Lung (tissue), 11 donors: ENCODE measurements at regions not wholly inside any gene's neighbourhood (a gene's known extent, or its start where the extent isn't known, plus 50 kb on each side); places are given as distances from the start of the nearest gene placed in this dataset.

ENCODE experiments used
- ATAC-seq: fragments of 200-7000 bp; cut with Tn5 transposase; one replicate; pipeline ENCODE4 v1.9.1; 2020; ENCODE audit warnings: moderate number of reproducible peaks; ENCODE audit not compliant: insufficient read depth, low FRiP score
- DNase-seq, 3 donors: peaks; one replicate each; pipeline ENCODE4 v3.0.0-alpha.2; 2013 to 2017
- H3K27ac ChIP-seq, 2 donors: one replicate each; pipeline ENCODE4 v1.5.1; 2013; ENCODE audit warnings: mild to moderate bottlenecking in 2 of 2, moderate library complexity in 2 of 2, control low read depth in 1 of 2, inconsistent platforms in 1 of 2, low read depth in 1 of 2, low read length in 1 of 2
- H3K27me3 ChIP-seq, 3 donors: one replicate each; pipeline ENCODE4 v1.5.1; 2013; ENCODE audit warnings: low read length in 2 of 3; ENCODE audit not compliant: control insufficient read depth in 3 of 3, insufficient read depth in 3 of 3
- H3K36me3 ChIP-seq, 4 donors: one replicate each; pipeline ENCODE4 v1.5.1; 2013; ENCODE audit warnings: low read length in 4 of 4, mild to moderate bottlenecking in 1 of 4, moderate library complexity in 1 of 4; ENCODE audit not compliant: control insufficient read depth in 4 of 4, insufficient read depth in 4 of 4
- H3K4me1 ChIP-seq, 5 donors: one replicate each; pipeline ENCODE4 v1.5.1; 2013; ENCODE audit warnings: low read length in 5 of 5, mild to moderate bottlenecking in 2 of 5, moderate library complexity in 1 of 5; ENCODE audit not compliant: control insufficient read depth in 5 of 5, insufficient read depth in 5 of 5
- H3K4me3 ChIP-seq: one replicate; pipeline ENCODE4 v1.5.1; 2013; ENCODE audit warnings: mild to moderate bottlenecking, control low read depth, moderate library complexity
- H3K9ac ChIP-seq, 2 donors: one replicate each; pipeline ENCODE4 v1.5.1; 2013; ENCODE audit warnings: low read length in 2 of 2, control low read depth in 1 of 2; ENCODE audit not compliant: insufficient read depth in 1 of 2
- H3K9me3 ChIP-seq, 4 donors: one replicate each; pipeline ENCODE4 v1.5.1; 2013; ENCODE audit warnings: low read length in 3 of 4, mild to moderate bottlenecking in 1 of 4, moderate library complexity in 1 of 4; ENCODE audit not compliant: control insufficient read depth in 4 of 4, insufficient read depth in 3 of 4
- CTCF ChIP-seq: IDR thresholded peaks from 2 replicates; pipeline ENCODE4 v1.5.1; 2012; ENCODE audit warnings: mild to moderate bottlenecking; ENCODE audit errors: control extremely low read depth, extremely low read depth
- WGBS, 2 donors: extraction: QIAGEN DNeasy Blood & Tissue Kit; methylation state at CpG; one replicate each; pipeline ENCODE4 v1.1.7; 2013; 5-methylcytosine and 5-hydroxymethylcytosine counted together
- donor health status: control.
- donor health status: control.
- donor health status: Bipolar disorder and iron deficiency.
- donor health status: healthy.
- donor health status: DM: yes; HTN: yes; CAD: no.

GRCh38 chrX:13427441-13428052 lies 107.7 kb upstream of the ATXN3L start:
- 72 to 87% methylated on average over 5 of the region's 5 CpGs for WGBS, 2 donors
- no peak overlapping the region for H3K4me3 ChIP-seq
- TF ChIP-seq CTCF: no peak
- H3K9me3 ChIP-seq: peaks cover 0 to 2% (median 0%) of the 10 kb centered on the region in 4 donors
- no peak overlapping the region for H3K9ac ChIP-seq
- no peaks in the 10 kb centered on the region for H3K36me3 ChIP-seq
- H3K4me1 ChIP-seq: peaks cover 0 to 17% (median 2%) of the 10 kb centered on the region in 5 donors
- H3K27ac ChIP-seq: no peak overlapping the region
- DNase-seq (no peak), ATAC-seq (no peak)
- H3K27me3 ChIP-seq: peaks cover 0 to 12% (median 0%) of the 10 kb centered on the region in 3 donors

GRCh38 chrX:13420545-13421183 lies 100.8 kb upstream of the ATXN3L start:
- no peak overlapping the region for H3K9ac ChIP-seq
- H3K27me3 ChIP-seq: peaks cover 0 to 28% (median 6%) of the 10 kb centered on the region in 3 donors
- no peaks in the 10 kb centered on the region for H3K36me3 ChIP-seq
- 81 to 90% methylated on average over 4 of the region's 4 CpGs for WGBS, 2 donors
- TF ChIP-seq CTCF: no peak
- DNase-seq (no peak), ATAC-seq (no peak)
- no peaks in the 10 kb centered on the region for H3K9me3 ChIP-seq
- peak overlapping the region in 1 of 2 donors; percentile 45 for H3K27ac ChIP-seq
- no peak overlapping the region for H3K4me3 ChIP-seq
- H3K4me1 ChIP-seq: no peaks in the 10 kb centered on the region

- Histone ChIP-seq H3K9ac (no peak overlapping the region), H3K27ac (no peak overlapping the region), H3K27me3 (peaks cover 0 to 33% (median 6%) of the 10 kb centered on the region in 3 donors), H3K4me1 (no peaks in the 10 kb centered on the region), H3K4me3 (no peak overlapping the region), H3K36me3 (no peaks in the 10 kb centered on the region), H3K9me3 (no peaks in the 10 kb centered on the region)
- ATAC-seq (no peak), DNase-seq (no peak)
- WGBS, 2 donors: 91% methylated on average over 9 of the region's 9 CpGs
- no peak for TF ChIP-seq CTCF
These were observed 100.1 kb upstream of the ATXN3L start for GRCh38 chrX:13419918-13420317.

- DNase-seq (no peak), ATAC-seq (no peak)
- no peaks in the 10 kb centered on the region for H3K36me3 ChIP-seq
- no peaks in the 10 kb centered on the region for H3K9me3 ChIP-seq
- TF ChIP-seq CTCF: no peak
- WGBS, 2 donors: 84 to 95% methylated on average over 9 of the region's 9 CpGs
- H3K9ac ChIP-seq: no peak overlapping the region
- no peaks in the 10 kb centered on the region for H3K4me1 ChIP-seq
- no peak overlapping the region for H3K27ac ChIP-seq
- H3K4me3 ChIP-seq: no peak overlapping the region
- H3K27me3 ChIP-seq: peaks cover 0 to 33% (median 10%) of the 10 kb centered on the region in 3 donors
These were observed 99.4 kb upstream of the ATXN3L start for GRCh38 chrX:13419276-13419675.
